UCSD-AML1 (cell line): ENCODE measurements at regions not wholly inside any gene's neighbourhood (a gene's known extent, or its start where the extent isn't known, plus 50 kb on each side); places are given as distances from the start of the nearest gene placed in this dataset.
"Not testable (repeated sequence)": the region's sequence is repeated elsewhere in the genome, so short reads cannot be mapped to it uniquely, and the experiment has no call there.

Experiments used
- DNase-seq: peaks from one replicate; lab custom pipeline; 2025; ENCODE audit not compliant: unreplicated experiment; lab: John Stamatoyannopoulos, UW

DNA sequence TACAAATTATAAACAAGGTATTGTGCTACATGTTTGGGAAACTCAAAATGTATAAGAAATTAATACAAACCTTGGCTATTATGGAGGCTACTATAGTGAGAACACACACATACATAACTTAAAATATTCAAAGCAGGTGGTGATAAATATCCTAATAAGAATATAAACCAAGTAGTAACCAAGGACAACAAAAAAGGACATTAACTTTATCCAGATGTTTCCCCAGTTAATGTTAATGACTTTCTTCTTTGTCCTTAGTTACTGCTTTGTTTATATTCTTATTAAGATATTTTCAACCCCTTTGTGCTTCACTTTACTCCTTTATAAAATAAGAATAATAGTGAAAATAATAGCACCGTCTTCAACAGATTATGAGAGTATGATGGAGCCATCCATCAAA is 241.6 kb downstream of the CALCRL start:
- DNase-seq, result no peak

DNA sequence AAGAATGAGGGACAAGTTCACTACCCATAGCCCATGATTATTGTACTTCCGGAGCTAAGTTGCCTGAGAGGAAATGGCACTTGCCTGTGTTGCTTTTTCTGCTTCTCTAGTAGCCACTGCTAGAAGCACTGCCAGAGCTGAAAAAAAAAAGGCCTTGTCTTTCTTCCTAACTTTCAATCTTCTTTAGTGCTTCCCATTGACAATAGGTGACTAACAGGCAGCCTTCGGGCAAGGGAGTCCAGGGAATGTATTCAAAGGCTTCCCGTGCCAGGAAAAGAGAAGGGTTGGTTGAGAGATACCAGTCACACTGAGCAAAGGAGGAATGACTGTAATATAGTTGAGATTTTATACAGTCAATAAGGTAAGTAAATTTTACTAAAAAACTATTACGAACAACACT is 242.0 kb downstream of the CALCRL start:
- DNase-seq, result no peak

DNA sequence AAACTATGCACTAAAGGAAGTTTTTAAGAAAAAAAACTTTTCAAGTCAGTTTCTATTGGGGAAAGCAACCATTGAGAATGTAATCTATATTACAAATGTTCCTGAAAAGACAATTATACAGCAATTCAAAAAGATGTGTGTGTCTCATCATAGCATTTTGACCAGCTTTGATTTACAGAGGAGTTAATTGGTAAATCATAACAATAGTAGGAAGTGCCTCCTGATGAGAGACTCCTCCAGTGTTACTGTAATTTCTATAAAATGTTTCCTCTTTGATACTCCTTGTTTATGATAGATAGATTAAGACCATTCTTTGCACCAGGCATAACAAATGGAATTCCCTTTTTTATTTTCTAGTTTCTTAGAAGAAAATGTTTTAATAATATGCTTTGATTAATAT is 249.9 kb downstream of the CALCRL start:
- no peak for DNase-seq

GRCh38 chr2:187194049-187194448 is 254.0 kb downstream of the CALCRL start:
- DNase-seq, result no peak

GRCh38 chr2:187188783-187189631 is 259.0 kb downstream of the CALCRL start:
- no peak for DNase-seq

DNA sequence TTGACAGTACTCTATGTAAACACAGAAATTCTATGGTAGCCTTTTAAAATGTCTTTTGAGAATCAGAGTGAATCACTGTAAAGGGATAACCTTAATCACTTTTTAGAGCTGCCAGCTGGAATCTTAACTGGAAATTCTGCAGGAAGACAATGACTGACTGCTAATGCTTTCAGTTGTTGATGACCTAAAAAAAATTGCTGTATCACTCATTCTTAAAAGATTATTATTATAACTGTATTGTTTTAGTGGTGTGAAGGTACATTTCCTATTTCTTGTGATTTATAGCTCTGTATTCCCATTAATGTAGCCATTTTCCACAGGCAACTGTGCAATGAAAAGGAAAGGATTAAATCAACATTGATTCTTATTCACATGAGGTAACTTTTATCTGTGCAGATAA is 260.5 kb downstream of the CALCRL start:
- no peak for DNase-seq

DNA sequence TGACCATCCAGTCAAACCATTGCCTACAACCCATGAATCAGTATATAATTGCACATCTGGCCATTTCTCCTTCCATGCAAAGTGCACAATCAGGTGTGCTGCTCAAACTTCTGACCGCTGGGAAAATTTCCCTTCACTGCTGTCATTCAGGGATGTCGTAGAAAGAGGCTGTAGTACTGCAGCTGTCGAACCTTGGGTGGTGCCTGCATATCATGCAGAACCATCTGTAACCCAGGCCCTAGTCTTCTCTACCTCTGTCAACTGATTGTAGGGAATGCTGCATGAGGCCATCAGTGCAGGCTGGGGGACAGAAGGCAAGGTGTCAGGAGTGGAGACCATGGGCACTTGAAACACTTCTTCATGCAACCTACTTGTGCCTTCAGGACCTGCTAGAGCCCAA is 267.5 kb downstream of the CALCRL start:
- DNase-seq, result no peak

GRCh38 chr2:187178876-187179275 is 269.2 kb downstream of the CALCRL start:
- DNase-seq, result not testable (repeated sequence)

GRCh38 chr2:187177253-187177652 is 270.8 kb downstream of the CALCRL start:
- no peak for DNase-seq

DNA sequence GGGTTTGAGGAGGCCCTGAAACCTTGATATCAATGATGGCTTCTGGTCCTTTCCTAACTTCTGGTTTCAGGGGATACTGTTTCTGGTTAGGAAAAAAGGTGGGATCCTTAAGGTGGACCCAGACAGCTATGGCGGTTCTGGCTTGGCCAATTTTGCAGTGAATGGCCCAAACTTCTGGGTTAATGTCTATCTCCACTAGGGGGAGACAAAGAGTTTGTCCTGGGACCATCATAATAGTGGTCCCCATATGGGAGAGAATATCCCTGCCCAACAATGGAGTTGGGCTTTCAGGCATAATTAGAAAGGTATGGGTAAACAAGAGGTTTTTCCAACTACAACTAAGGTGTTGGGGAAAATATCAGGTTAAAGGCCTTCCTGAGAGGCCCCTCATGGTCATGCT is 273.5 kb downstream of the CALCRL start:
- no peak for DNase-seq

DNA sequence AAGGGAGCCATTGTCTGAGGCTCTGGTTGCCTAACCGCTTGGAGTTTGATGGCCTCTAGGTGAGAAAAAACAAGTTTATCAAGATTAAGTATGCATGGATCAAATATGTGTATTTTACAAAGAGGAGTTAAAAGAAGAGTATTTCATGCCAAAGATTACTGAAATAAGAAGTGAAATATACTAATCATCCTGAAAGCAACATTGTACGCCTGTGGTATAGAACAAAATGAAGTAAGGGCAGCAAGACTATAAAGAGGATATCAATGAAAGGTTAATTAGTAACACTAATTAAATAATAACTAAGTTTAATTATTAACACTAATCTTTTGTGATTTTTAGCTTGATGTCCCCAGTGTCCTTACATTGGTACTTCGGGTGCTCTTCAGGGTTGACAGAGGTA is 276.7 kb downstream of the CALCRL start:
- DNase-seq, result no peak

DNA sequence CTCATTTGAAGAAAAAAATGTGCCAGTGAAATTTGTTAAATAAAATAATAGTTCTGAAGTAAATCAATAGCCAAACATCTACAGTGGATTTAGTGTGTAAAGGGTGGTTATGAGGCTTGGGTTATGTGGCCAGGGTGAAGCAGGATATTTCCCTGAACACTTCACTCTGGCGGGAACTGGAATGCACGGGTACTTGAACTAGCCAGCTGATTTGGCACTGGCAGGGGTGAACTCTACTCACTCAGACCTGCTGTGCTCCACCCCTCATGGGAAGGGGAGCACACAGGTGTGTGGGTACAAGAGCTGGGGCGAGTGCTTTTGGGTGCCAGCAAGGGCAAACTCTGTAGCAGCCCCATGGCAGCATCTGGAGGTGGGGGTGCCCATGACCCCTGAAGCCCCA is 278.2 kb downstream of the CALCRL start:
- DNase-seq, result no peak

DNA sequence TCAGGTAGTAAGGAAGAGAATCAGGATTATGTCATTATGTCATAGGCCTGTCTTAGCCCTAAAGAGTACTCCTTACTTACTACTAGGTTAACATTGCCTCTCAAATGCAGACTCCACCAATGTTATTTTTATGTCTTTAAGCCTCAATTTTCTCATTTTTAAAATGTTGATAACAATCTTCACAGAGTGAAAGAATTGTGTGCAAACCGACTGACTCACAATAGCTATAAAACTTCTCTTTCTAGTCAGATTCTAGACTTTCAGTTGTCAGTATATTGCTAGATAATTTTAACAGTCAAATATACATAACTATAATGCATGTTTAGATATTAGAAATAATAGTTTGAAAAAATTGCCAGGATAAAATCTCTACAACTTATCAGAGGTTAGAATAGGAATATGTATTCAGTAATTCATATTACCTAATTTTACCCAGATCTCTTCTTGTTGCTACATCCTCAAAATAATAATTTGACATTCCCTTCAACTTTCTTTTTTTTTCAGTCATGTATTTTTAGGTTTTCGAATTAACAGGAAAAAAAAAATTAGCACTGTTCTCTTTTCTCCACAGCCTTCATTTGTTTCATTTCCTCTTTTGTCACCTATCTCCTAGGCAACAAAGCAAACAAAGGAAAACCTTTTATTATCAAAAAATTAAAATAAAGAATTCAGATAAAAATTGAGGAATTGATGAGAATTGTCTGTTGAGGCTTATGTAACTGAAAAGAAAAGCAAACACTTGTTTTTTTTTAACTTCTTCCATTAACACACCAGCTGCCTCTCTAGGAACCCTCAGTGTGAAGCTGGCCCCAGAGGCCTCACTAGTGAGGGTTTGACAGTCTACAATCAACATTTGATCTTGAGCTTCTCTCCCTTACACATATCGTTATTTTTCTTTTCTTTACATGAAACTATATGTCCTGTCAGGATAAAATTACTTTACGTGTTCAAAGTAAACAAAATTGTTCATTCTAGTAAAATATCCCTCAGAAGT is 279.0 kb downstream of the CALCRL start:
- DNase-seq, result peak; percentile 13

DNA sequence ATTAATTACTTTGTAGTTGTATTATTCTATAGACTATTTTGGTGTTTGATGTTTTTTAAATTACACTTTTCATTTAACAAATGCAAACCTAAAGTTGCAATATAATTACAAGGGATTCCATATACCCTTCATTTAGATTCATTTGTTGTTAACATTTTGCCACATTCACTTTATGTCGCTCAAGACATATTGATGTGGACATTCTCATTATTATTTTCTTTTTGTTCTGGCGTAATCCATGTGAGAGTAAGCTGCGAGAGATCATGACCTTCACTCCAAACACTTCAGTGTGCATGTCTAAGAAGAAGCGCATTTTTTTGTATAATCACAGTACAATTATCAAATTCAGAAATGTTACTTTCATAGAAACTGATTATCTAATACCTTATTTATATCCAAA is 280.6 kb downstream of the CALCRL start:
- no peak for DNase-seq

DNA sequence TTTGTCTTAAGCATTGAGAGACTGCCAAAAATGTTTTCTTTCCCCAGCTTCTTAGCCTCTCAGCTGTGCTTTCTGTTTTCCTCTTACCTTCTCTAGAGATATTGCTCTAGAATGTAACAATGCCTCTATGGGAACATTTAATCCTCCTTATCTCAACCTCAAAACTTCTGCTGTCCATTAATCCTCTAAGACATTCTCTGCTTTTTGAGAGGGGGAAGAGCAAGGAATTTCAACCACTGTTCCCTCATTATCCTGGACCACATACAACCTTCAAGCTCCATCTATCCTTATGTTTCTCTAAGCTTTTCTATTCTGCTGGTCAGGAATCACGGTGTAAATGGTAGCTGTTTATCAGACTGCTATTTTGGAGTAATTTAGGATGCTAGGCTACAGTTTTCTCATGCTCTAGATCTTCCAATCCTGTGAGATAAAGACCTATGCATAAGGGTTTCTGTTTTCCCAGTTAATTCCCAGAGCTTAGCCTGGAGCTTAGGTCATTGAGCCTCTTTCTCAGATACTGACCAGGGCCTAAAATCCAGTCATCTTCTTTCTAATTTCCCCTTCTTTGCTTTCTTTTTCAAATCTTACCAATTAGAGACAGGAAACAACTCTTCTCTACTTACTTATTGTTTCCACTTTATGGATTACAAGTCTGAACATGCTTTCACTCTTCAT is 282.0 kb downstream of the CALCRL start:
- no peak for DNase-seq

- DNase-seq, result no peak
These were observed 289.6 kb downstream of the CALCRL start for GRCh38 chr2:187158452-187158851.

- no peak for DNase-seq
These were observed 291.0 kb downstream of the CALCRL start for GRCh38 chr2:187157046-187157445.

DNA sequence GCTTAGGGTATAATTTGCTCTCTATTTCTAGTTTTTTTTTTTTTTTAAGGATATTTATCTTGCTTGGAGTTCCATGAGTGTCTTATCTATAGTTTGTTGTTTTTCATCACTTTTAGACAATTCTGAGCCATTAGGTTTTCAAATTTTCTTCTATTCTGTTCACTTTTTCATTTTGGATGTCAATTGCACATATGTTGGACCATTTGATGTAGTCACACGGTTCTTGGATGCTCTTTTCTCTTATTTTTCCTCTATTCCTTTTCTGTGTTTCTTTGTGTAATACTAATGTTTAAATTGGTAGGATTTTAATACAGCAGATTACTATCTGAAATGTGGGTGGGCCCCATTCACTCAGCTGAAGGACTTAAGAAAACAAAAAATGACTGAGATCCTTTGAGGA is 292.6 kb downstream of the CALCRL start:
- DNase-seq, result no peak

DNA sequence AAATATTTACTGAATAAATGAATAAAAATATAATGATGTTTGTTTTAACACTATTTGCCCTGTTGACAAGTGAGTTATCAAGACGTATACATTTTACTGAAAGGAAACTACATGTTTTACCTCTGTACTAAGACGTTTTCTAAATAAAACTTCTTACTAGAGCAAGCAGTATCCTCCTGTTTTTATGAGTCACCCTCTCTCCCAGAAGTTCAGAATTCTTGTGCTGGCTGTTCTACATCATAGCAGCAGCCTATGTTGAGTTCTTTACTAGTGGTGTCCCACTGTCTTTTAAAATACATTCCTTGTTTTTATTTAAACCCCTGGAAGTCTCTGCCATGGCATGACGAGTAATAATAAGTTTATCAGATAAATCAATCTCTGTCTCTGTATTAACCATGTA is 297.4 kb downstream of the CALCRL start:
- no peak for DNase-seq

GRCh38 chr2:187148059-187148714 is 299.2 kb upstream of the ZSWIM2 start:
- no peak for DNase-seq

GRCh38 chr2:187143537-187143936 is 294.6 kb upstream of the ZSWIM2 start:
- DNase-seq, result no peak
